Upper lobe of left lung (tissue), 4 donors: ENCODE measurements at regions not wholly inside any gene's neighbourhood (a gene's known extent, or its start where the extent isn't known, plus 50 kb on each side); places are given as distances from the start of the nearest gene placed in this dataset.

ENCODE experiments used
- EP300 ChIP-seq, 4 donors: sonication (generic); formaldehyde crosslinking; IDR thresholded peaks; one replicate each; pipeline ENCODE4 v1.5.1; 2017; ENCODE audit warnings: antibody characterized with exemption in 4 of 4, control low read depth in 2 of 4
- POLR2A ChIP-seq, 4 donors: fragments of 450-650 bp; IDR thresholded peaks; one replicate each; pipeline ENCODE4 v1.5.1; 2016 to 2017; ENCODE audit warnings: antibody characterized with exemption in 4 of 4, mild to moderate bottlenecking in 2 of 4
- TF ChIP-seq, protein P1 (sequence below), 6 experiments: fragments of 450-650 bp in 4 of 6; fragments of 200-600 bp in 2 of 6; sonication (generic) in 2 of 6; IDR thresholded peaks; one replicate each; pipeline ENCODE4 v1.5.1; 2016 to 2019; ENCODE audit warnings: antibody characterized with exemption in 6 of 6

DNA sequence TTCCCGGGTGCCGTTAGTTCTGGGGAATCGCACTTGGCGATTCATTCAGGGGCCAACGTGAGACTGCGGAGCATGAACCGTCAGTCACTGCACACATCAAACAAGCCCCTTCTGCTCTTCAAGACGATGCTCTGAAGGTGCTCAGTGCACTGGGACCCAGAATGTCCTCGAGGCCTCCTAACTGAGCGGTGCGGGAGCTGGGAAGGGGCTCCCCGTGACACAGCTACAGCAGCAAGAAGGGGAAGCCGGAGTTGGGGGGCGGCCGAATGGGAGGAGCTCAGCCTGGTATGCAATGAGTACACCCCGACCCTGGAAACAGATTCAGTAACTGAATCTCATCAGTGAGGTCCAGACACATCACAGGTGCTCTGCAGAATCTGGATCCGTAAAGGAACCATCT lies 150.8 kb downstream of the SHANK2 start:
- TF ChIP-seq POLR2A (IDR thresholded peaks at IDR 0.05) (no peak), EP300 (IDR thresholded peaks at IDR 0.05) (no peak)
- TF ChIP-seq, protein P1, sequence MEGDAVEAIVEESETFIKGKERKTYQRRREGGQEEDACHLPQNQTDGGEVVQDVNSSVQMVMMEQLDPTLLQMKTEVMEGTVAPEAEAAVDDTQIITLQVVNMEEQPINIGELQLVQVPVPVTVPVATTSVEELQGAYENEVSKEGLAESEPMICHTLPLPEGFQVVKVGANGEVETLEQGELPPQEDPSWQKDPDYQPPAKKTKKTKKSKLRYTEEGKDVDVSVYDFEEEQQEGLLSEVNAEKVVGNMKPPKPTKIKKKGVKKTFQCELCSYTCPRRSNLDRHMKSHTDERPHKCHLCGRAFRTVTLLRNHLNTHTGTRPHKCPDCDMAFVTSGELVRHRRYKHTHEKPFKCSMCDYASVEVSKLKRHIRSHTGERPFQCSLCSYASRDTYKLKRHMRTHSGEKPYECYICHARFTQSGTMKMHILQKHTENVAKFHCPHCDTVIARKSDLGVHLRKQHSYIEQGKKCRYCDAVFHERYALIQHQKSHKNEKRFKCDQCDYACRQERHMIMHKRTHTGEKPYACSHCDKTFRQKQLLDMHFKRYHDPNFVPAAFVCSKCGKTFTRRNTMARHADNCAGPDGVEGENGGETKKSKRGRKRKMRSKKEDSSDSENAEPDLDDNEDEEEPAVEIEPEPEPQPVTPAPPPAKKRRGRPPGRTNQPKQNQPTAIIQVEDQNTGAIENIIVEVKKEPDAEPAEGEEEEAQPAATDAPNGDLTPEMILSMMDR (IDR thresholded peaks at IDR 0.05), result no peak
